Sigmoid colon (tissue), 3 donors: ENCODE measurements at regions not wholly inside any gene's neighbourhood (a gene's known extent, or its start where the extent isn't known, plus 50 kb on each side); places are given as distances from the start of the nearest gene placed in this dataset.

Experiments used
- POLR2A ChIP-seq, 2 donors: fragments of 450-650 bp; IDR thresholded peaks; one replicate each; pipeline ENCODE4 v1.6.1; 2016; ENCODE audit warnings: antibody characterized with exemption in 2 of 2, mild to moderate bottlenecking in 2 of 2, moderate library complexity in 2 of 2
- TF ChIP-seq, protein P1 (sequence below), 4 experiments: fragments of 450-650 bp in 3 of 4; fragments of 200-600 bp in 1 of 4; IDR thresholded peaks; one replicate each; pipeline ENCODE4 v1.5.1; 2016 to 2019; ENCODE audit warnings: antibody characterized with exemption in 4 of 4, mild to moderate bottlenecking in 3 of 4, moderate library complexity in 2 of 4

GRCh38 chrX:131724292-131724691, 180.4 kb downstream of the OR13H1 start:
- TF ChIP-seq, protein P1, sequence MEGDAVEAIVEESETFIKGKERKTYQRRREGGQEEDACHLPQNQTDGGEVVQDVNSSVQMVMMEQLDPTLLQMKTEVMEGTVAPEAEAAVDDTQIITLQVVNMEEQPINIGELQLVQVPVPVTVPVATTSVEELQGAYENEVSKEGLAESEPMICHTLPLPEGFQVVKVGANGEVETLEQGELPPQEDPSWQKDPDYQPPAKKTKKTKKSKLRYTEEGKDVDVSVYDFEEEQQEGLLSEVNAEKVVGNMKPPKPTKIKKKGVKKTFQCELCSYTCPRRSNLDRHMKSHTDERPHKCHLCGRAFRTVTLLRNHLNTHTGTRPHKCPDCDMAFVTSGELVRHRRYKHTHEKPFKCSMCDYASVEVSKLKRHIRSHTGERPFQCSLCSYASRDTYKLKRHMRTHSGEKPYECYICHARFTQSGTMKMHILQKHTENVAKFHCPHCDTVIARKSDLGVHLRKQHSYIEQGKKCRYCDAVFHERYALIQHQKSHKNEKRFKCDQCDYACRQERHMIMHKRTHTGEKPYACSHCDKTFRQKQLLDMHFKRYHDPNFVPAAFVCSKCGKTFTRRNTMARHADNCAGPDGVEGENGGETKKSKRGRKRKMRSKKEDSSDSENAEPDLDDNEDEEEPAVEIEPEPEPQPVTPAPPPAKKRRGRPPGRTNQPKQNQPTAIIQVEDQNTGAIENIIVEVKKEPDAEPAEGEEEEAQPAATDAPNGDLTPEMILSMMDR (IDR thresholded peaks at IDR 0.05) = no peak
- no peak for TF ChIP-seq POLR2A (IDR thresholded peaks at IDR 0.05)
